NCI-H1417 treated with DMSO at 0.1 percent for 48 hours (cell line): ENCODE measurements at regions not wholly inside any gene's neighbourhood (a gene's known extent, or its start where the extent isn't known, plus 50 kb on each side); places are given as distances from the start of the nearest gene placed in this dataset.

Source experiments
- DNase-seq: peaks from one replicate; lab custom pipeline; 2025; lab: John Stamatoyannopoulos, UW

- DNase-seq: no peak
These were observed 154.4 kb downstream of the ASB1 start for GRCh38 chr2:238581126-238581525.

GRCh38 chr2:238582159-238582558, 155.4 kb downstream of the ASB1 start:
- no peak for DNase-seq

GRCh38 chr2:238584617-238585016, 157.9 kb downstream of the ASB1 start:
- DNase-seq: no peak

- DNase-seq: no peak
These were observed 159.4 kb downstream of the ASB1 start for GRCh38 chr2:238585836-238586821.

- DNase-seq: no peak
These were observed 160.4 kb downstream of the ASB1 start for GRCh38 chr2:238586931-238587775.

- DNase-seq: no peak
These were observed 161.3 kb downstream of the ASB1 start for GRCh38 chr2:238587776-238588660.

DNA sequence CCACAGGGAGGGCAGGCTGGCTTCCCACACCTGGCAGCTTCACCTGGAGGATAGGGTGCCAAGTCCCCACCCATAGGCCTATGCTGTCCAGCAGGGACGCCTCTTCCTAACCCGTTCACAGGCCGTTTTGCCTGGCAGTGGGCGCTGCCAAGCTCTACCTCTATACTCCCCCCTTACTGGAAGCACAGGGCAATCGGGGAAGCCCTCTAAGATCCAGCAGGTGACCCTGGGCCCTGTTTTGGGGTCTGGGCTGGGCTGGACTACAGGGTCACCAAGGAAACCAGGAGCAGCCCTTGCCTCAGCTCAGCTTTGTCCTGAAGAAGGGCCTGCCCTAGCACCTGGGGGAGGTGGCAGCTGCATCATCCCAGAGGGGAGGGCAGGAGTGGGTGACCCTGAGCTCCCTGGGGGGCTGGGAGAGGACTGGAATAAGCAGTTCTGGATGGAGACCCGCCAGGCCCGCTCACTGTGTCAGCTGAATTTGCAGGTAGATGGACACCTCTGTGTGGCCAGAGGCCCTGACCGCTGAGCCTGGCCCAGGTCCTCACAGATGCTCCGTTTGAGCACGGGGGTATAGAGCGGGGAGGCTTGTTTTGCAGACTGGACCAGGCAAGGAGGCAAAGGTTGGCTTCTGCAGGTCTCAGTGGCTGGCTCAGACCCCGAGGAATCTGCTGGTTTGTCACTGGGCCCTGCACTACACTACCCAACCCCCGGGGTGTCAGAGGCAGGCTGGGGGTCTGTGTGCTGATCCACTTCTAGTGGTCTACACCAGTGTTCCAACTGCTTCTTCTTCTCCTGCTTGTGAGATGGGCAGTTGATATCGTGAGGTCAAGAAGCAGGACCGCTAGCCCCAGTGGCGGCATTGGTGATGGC, 163.1 kb downstream of the ASB1 start:
- no peak for DNase-seq

GRCh38 chr2:238591732-238592131, 165.0 kb downstream of the ASB1 start:
- no peak for DNase-seq

- no peak for DNase-seq
These were observed 166.5 kb downstream of the ASB1 start for GRCh38 chr2:238593236-238593635.

- no peak for DNase-seq
These were observed 167.0 kb downstream of the ASB1 start for GRCh38 chr2:238593678-238594077.

GRCh38 chr2:238594796-238595749, 168.3 kb downstream of the ASB1 start:
- no peak for DNase-seq

GRCh38 chr2:238595750-238596570, 169.2 kb downstream of the ASB1 start:
- no peak for DNase-seq

DNA sequence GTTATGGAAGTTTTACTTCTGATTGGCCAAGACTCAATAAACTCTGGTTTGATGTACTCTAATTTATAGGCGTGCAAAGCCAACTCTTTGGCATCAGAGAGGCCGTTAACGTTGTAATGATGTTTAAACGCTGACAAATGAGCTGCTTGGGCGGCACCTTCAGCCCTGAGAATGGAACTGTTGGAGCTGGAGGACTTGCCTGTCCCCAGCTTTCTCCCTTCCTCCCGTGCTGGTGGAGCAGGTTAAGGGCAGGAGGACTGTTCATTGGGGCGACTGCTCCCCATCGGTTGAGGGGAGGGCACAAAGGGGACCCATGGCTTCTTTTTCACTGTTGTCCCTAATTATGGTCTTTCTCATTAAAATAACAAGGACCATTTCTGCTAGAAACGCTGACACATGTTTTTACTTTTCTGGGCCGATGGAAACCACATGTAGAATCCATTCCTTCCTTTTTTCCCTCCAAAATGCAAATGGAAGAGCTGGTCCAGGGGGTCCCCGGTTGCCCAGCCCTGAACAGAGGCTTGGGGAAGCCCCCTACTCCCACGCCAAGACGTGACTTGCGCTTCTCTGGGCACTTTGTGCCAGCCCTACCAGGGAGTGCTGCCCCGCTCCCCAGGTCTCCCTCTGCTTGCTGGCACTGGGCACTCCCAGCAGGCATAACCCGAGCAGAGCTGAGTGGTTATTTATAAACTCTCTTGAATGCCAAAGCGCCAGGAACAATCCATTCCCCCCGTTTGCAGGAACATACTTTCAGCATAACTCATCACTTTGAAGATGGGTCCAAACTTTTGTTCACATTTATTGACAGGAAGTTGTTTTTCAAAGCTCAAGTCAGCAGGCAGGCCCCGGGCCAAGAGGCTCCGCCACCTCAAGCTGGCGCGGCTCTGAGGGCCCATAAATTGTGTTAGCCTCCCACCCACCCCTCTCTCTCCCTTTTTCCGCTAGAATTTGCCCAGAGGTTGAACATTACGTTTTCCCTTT, 170.1 kb downstream of the ASB1 start:
- no peak for DNase-seq

GRCh38 chr2:238597638-238598528, 171.2 kb downstream of the ASB1 start:
- no peak for DNase-seq

DNA sequence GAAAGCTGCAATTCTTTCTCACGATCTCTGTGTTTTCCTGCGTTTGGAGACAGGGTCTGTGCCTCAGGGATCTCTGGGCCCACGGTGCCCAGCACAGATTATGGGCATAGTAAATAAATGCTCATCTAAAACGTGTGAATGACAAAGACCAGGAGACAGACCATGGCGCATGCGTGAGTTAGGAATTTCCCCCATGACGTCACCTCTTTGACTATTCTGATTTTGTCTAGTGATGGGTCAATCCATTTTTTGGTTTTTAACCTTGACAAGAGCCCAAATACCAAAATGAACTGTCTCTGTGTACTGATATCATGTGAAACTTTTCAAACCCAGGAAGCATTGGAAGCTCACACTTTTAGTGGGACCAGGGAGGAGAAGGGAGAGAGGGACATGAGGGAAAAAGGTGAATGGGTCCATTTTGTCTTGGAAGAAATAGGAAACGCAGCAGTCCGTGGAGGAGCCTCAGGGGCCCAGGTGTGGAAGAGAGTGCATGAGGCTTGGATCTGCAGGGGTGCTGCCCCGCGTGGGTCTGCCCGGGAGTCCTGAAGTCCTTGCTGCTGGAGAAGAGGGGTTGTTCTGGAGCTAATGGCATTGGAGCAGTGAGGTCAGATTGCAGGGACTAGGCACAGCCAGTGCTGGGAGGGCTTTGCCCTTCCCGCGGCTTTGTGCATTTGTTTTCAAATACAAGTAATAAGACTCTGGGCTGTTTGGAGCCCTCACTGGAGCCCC, 172.2 kb downstream of the ASB1 start:
- no peak for DNase-seq
